Astrocyte of the cerebellum (primary cell): ENCODE measurements at regions not wholly inside any gene's neighbourhood (a gene's known extent, or its start where the extent isn't known, plus 50 kb on each side); places are given as distances from the start of the nearest gene placed in this dataset.

Experiments used
- DNase-seq: peaks from one replicate; pipeline ENCODE4 v3.0.0-alpha.2; 2011; ENCODE audit warnings: low read depth
- H3K4me3 ChIP-seq: 2 replicates; pipeline ENCODE4 v1.5.1; 2011; ENCODE audit warnings: mild to moderate bottlenecking, low read depth, low read length, moderate library complexity
- CTCF ChIP-seq: IDR thresholded peaks from 2 replicates; pipeline ENCODE4 v1.5.1; 2012; ENCODE audit warnings: low read length, low read depth, moderate library complexity, mild to moderate bottlenecking; ENCODE audit errors: missing control alignments
- in situ Hi-C: cut with HindIII; loops from 2 replicates; pipeline ENCODE4 v1.10.0; 2017; ENCODE audit warnings: low sequenced_read_pairs

GRCh38 chr2:82538590-82539279, 1920.3 kb downstream of the SUCLG1 start:
- TF ChIP-seq CTCF, result no peak
- in situ Hi-C loops, result no loop called here
- DNase-seq, result no peak
- H3K4me3 ChIP-seq, result no peak overlapping the region

GRCh38 chr2:82528288-82528687, 1930.8 kb downstream of the SUCLG1 start:
- no peak for DNase-seq
- no peak for TF ChIP-seq CTCF
- in situ Hi-C loops, result no loop called here
- no peak overlapping the region for H3K4me3 ChIP-seq

- H3K4me3 ChIP-seq, result no peak overlapping the region
- TF ChIP-seq CTCF, result no peak
- no peak for DNase-seq
- in situ Hi-C loops, result no loop called here
Measured at GRCh38 chr2:82527124-82527523, 1932.0 kb downstream of the SUCLG1 start.

GRCh38 chr2:82526277-82526676, 1932.8 kb downstream of the SUCLG1 start:
- H3K4me3 ChIP-seq, result no peak overlapping the region
- in situ Hi-C loops, result no loop called here
- no peak for DNase-seq
- no peak for TF ChIP-seq CTCF

- in situ Hi-C loops, result no loop called here
- TF ChIP-seq CTCF, result no peak
- DNase-seq, result no peak
Measured at GRCh38 chr2:82525744-82526143, 1933.3 kb downstream of the SUCLG1 start.

GRCh38 chr2:82524826-82525225, 1934.3 kb downstream of the SUCLG1 start:
- no peak for DNase-seq
- no peak overlapping the region for H3K4me3 ChIP-seq
- in situ Hi-C loops, result no loop called here
- TF ChIP-seq CTCF, result no peak

More at GRCh38 chr2:82525744-82526143, 1933.3 kb downstream of the SUCLG1 start:
- H3K4me3 ChIP-seq, result no peak overlapping the region
